ENCODE measurements at regions not wholly inside any gene's neighbourhood (a gene's known extent, or its start where the extent isn't known, plus 50 kb on each side); places are given as distances from the start of the nearest gene placed in this dataset.

- H3K4me1 Mint-ChIP-seq, result no peaks in the 10 kb centered on the region
- 78% methylated on average over 5 of the region's 6 CpGs for WGBS (ENCODE audit: insufficient coverage)
- Histone ChIP-seq H3K36me3 (ENCODE audit: control insufficient read depth in 2 of 2, extremely low read depth in 1 of 2, insufficient read depth in 1 of 2, low read length in 1 of 2) (no peaks in the 10 kb centered on the region), H3K4me1 (ENCODE audit: control insufficient read depth in 1 of 2, extremely low read depth in 1 of 2, insufficient read depth in 2 of 2, low read length in 2 of 2) (no peaks in the 10 kb centered on the region), H3K4me3 (ENCODE audit: control insufficient read depth in 1 of 2, extremely low read depth in 1 of 2, low read length in 1 of 2) (no peak overlapping the region), H3K9me3 (no peaks in the 10 kb centered on the region), H3K27ac (ENCODE audit: low read length) (no peak overlapping the region), H3K27me3 (replicated peaks in 1 of 2; ENCODE audit: control insufficient read depth in 2 of 2, extremely low read depth in 1 of 2, insufficient read depth in 2 of 2, low read length in 1 of 2) (no peaks in the 10 kb centered on the region)
- ATAC-seq (replicated peaks in 1 of 4) (no peak), DNase-seq (no peak)
- H3K4me3 Mint-ChIP-seq, result no peak overlapping the region
- ChIA-PET POLR2A (no interaction called here), CTCF (no interaction called here)
- no peaks in the 10 kb centered on the region for H3K9me3 Mint-ChIP-seq
- peaks cover 5 to 12% of the 10 kb centered on the region in 2 donors for H3K27me3 Mint-ChIP-seq
- no peaks in the 10 kb centered on the region for H3K36me3 Mint-ChIP-seq
- no peak overlapping the region for H3K27ac Mint-ChIP-seq
Observed at GRCh38 chr2:84293791-84294380, 165.2 kb downstream of the SUCLG1 start.

GRCh38 chr2:84292545-84292944 is 166.5 kb downstream of the SUCLG1 start:
- Mint-ChIP-seq H3K4me1 (no peaks in the 10 kb centered on the region), H3K4me3 (no peak overlapping the region), H3K27me3 (peaks cover 7 to 11% of the 10 kb centered on the region in 2 donors), H3K9me3 (no peaks in the 10 kb centered on the region), H3K27ac (no peak overlapping the region), H3K36me3 (no peaks in the 10 kb centered on the region)
- Histone ChIP-seq H3K4me3 (ENCODE audit: control insufficient read depth in 1 of 2, extremely low read depth in 1 of 2, low read length in 1 of 2) (no peak overlapping the region), H3K36me3 (ENCODE audit: control insufficient read depth in 2 of 2, extremely low read depth in 1 of 2, insufficient read depth in 1 of 2, low read length in 1 of 2) (no peaks in the 10 kb centered on the region), H3K27ac (ENCODE audit: low read length) (no peak overlapping the region), H3K4me1 (ENCODE audit: control insufficient read depth in 1 of 2, extremely low read depth in 1 of 2, insufficient read depth in 2 of 2, low read length in 2 of 2) (no peaks in the 10 kb centered on the region), H3K27me3 (replicated peaks in 1 of 2; ENCODE audit: control insufficient read depth in 2 of 2, extremely low read depth in 1 of 2, insufficient read depth in 2 of 2, low read length in 1 of 2) (no peaks in the 10 kb centered on the region), H3K9me3 (no peaks in the 10 kb centered on the region)
- ChIA-PET CTCF (no interaction called here), POLR2A (no interaction called here)
- ATAC-seq (replicated peaks in 1 of 4) (no peak), DNase-seq (no peak)
- 100% methylated on average over 1 of the region's 1 CpG for WGBS (ENCODE audit: insufficient coverage)

GRCh38 chr2:84290537-84290936 is 168.5 kb downstream of the SUCLG1 start:
- H3K27me3 ChIP-seq (replicated peaks in 1 of 2; ENCODE audit: control insufficient read depth in 2 of 2, extremely low read depth in 1 of 2, insufficient read depth in 2 of 2, low read length in 1 of 2), result no peaks in the 10 kb centered on the region
- ChIA-PET CTCF (no interaction called here), POLR2A (no interaction called here)
- WGBS (ENCODE audit: insufficient coverage), result 85% methylated on average over 29 of the region's 29 CpGs
- no peaks in the 10 kb centered on the region for H3K4me1 ChIP-seq (ENCODE audit: control insufficient read depth in 1 of 2, extremely low read depth in 1 of 2, insufficient read depth in 2 of 2, low read length in 2 of 2)
- no peaks in the 10 kb centered on the region for H3K36me3 Mint-ChIP-seq
- H3K4me3 Mint-ChIP-seq, result no peak overlapping the region
- no peaks in the 10 kb centered on the region for H3K4me1 Mint-ChIP-seq
- no peaks in the 10 kb centered on the region for H3K9me3 ChIP-seq
- DNase-seq (peak in 6 of 35 experiments; percentile 1 to 25 (median 10)), ATAC-seq (replicated peaks in 1 of 4) (no peak)
- H3K27ac ChIP-seq (ENCODE audit: low read length), result no peak overlapping the region
- H3K36me3 ChIP-seq (ENCODE audit: control insufficient read depth in 2 of 2, extremely low read depth in 1 of 2, insufficient read depth in 1 of 2, low read length in 1 of 2), result no peaks in the 10 kb centered on the region
- H3K27ac Mint-ChIP-seq, result no peak overlapping the region
- H3K27me3 Mint-ChIP-seq, result peaks cover 8 to 12% of the 10 kb centered on the region in 2 donors
- H3K9me3 Mint-ChIP-seq, result no peaks in the 10 kb centered on the region
- H3K4me3 ChIP-seq (ENCODE audit: control insufficient read depth in 1 of 2, extremely low read depth in 1 of 2, low read length in 1 of 2), result no peak overlapping the region

GRCh38 chr2:84288293-84288692 is 170.8 kb downstream of the SUCLG1 start:
- Mint-ChIP-seq H3K36me3 (no peaks in the 10 kb centered on the region), H3K4me3 (no peak overlapping the region), H3K27ac (no peak overlapping the region), H3K27me3 (peaks cover 5 to 12% of the 10 kb centered on the region in 2 donors), H3K9me3 (no peaks in the 10 kb centered on the region), H3K4me1 (no peaks in the 10 kb centered on the region)
- H3K9me3 ChIP-seq, result no peaks in the 10 kb centered on the region
- ChIA-PET POLR2A (no interaction called here), CTCF (no interaction called here)
- no peak overlapping the region for H3K4me3 ChIP-seq (ENCODE audit: control insufficient read depth in 1 of 2, extremely low read depth in 1 of 2, low read length in 1 of 2)
- H3K36me3 ChIP-seq (ENCODE audit: control insufficient read depth in 2 of 2, extremely low read depth in 1 of 2, insufficient read depth in 1 of 2, low read length in 1 of 2), result no peaks in the 10 kb centered on the region
- H3K27ac ChIP-seq (ENCODE audit: low read length), result no peak overlapping the region
- no peak for ATAC-seq (replicated peaks in 1 of 4)
- no peaks in the 10 kb centered on the region for H3K27me3 ChIP-seq (replicated peaks in 1 of 2; ENCODE audit: control insufficient read depth in 2 of 2, extremely low read depth in 1 of 2, insufficient read depth in 2 of 2, low read length in 1 of 2)
- no peaks in the 10 kb centered on the region for H3K4me1 ChIP-seq (ENCODE audit: control insufficient read depth in 1 of 2, extremely low read depth in 1 of 2, insufficient read depth in 2 of 2, low read length in 2 of 2)
- WGBS (ENCODE audit: insufficient coverage), result 91% methylated on average over 3 of the region's 3 CpGs
- DNase-seq, result no peak

GRCh38 chr2:84286878-84287277 is 172.2 kb downstream of the SUCLG1 start:
- H3K9me3 ChIP-seq, result no peaks in the 10 kb centered on the region
- 83% methylated on average over 4 of the region's 4 CpGs for WGBS (ENCODE audit: insufficient coverage)
- ChIA-PET CTCF (no interaction called here), POLR2A (no interaction called here)
- H3K27me3 ChIP-seq (replicated peaks in 1 of 2; ENCODE audit: control insufficient read depth in 2 of 2, extremely low read depth in 1 of 2, insufficient read depth in 2 of 2, low read length in 1 of 2), result no peaks in the 10 kb centered on the region
- ATAC-seq (replicated peaks in 1 of 4) (no peak), DNase-seq (no peak)
- H3K36me3 ChIP-seq (ENCODE audit: control insufficient read depth in 2 of 2, extremely low read depth in 1 of 2, insufficient read depth in 1 of 2, low read length in 1 of 2), result no peaks in the 10 kb centered on the region
- Mint-ChIP-seq H3K4me3 (no peak overlapping the region), H3K9me3 (no peaks in the 10 kb centered on the region), H3K36me3 (no peaks in the 10 kb centered on the region), H3K27ac (no peak overlapping the region), H3K4me1 (no peaks in the 10 kb centered on the region), H3K27me3 (peaks cover 5 to 11% of the 10 kb centered on the region in 2 donors)
- H3K27ac ChIP-seq (ENCODE audit: low read length), result no peak overlapping the region
- H3K4me3 ChIP-seq (ENCODE audit: control insufficient read depth in 1 of 2, extremely low read depth in 1 of 2, low read length in 1 of 2), result no peak overlapping the region
- H3K4me1 ChIP-seq (ENCODE audit: control insufficient read depth in 1 of 2, extremely low read depth in 1 of 2, insufficient read depth in 2 of 2, low read length in 2 of 2), result no peaks in the 10 kb centered on the region

- no peak overlapping the region for H3K4me3 Mint-ChIP-seq
- H3K27ac ChIP-seq (ENCODE audit: low read length), result no peak overlapping the region
- H3K27ac Mint-ChIP-seq, result no peak overlapping the region
- H3K36me3 Mint-ChIP-seq, result no peaks in the 10 kb centered on the region
- H3K27me3 ChIP-seq (replicated peaks in 1 of 2; ENCODE audit: control insufficient read depth in 2 of 2, extremely low read depth in 1 of 2, insufficient read depth in 2 of 2, low read length in 1 of 2), result no peaks in the 10 kb centered on the region
- ChIA-PET POLR2A (no interaction called here), CTCF (no interaction called here)
- H3K27me3 Mint-ChIP-seq, result peaks cover 9 to 11% of the 10 kb centered on the region in 2 donors
- DNase-seq (no peak), ATAC-seq (replicated peaks in 1 of 4) (no peak)
- WGBS (ENCODE audit: insufficient coverage), result no CpG with 5 or more reads among the region's 1 CpG
- H3K4me3 ChIP-seq (ENCODE audit: control insufficient read depth in 1 of 2, extremely low read depth in 1 of 2, low read length in 1 of 2), result no peak overlapping the region
- H3K36me3 ChIP-seq (ENCODE audit: control insufficient read depth in 2 of 2, extremely low read depth in 1 of 2, insufficient read depth in 1 of 2, low read length in 1 of 2), result no peaks in the 10 kb centered on the region
- H3K4me1 ChIP-seq (ENCODE audit: control insufficient read depth in 1 of 2, extremely low read depth in 1 of 2, insufficient read depth in 2 of 2, low read length in 2 of 2), result no peaks in the 10 kb centered on the region
- no peaks in the 10 kb centered on the region for H3K9me3 ChIP-seq
- H3K9me3 Mint-ChIP-seq, result no peaks in the 10 kb centered on the region
- no peaks in the 10 kb centered on the region for H3K4me1 Mint-ChIP-seq
Observed at GRCh38 chr2:84285056-84285747, 173.9 kb downstream of the SUCLG1 start.
